Muscle of leg (tissue), 3 donors: ENCODE measurements at regions not wholly inside any gene's neighbourhood (a gene's known extent, or its start where the extent isn't known, plus 50 kb on each side); places are given as distances from the start of the nearest gene placed in this dataset.

Experiments used
- DNase-seq: peaks from one replicate; pipeline ENCODE4 v3.0.0; 2013
- H3K27ac ChIP-seq: one replicate; pipeline ENCODE4 v1.5.1; 2013; ENCODE audit warnings: mild to moderate bottlenecking, low read length, control low read depth
- H3K27me3 ChIP-seq: one replicate; pipeline ENCODE4 v1.6.1; 2013; ENCODE audit warnings: low read length; ENCODE audit not compliant: control insufficient read depth, insufficient read depth
- H3K36me3 ChIP-seq: one replicate; pipeline ENCODE4 v1.6.1; 2013; ENCODE audit warnings: low read length; ENCODE audit not compliant: control insufficient read depth, insufficient read depth
- H3K4me1 ChIP-seq: one replicate; pipeline ENCODE4 v1.6.1; 2013; ENCODE audit warnings: low read length; ENCODE audit not compliant: control insufficient read depth, insufficient read depth
- H3K4me3 ChIP-seq: one replicate; pipeline ENCODE4 v1.5.1; 2013; ENCODE audit warnings: low read length, control low read depth
- H3K9me3 ChIP-seq: replicated peaks from 2 replicates; pipeline ENCODE4 v1.6.1; 2013; ENCODE audit warnings: low read depth, low read length; ENCODE audit not compliant: control insufficient read depth
- WGBS: methylation state at CpG from one replicate; pipeline ENCODE4 v1.1.5; 2013; ENCODE audit warnings: missing lambda C conversion rate; ENCODE audit not compliant: insufficient coverage; 5-methylcytosine and 5-hydroxymethylcytosine counted together

- DNase-seq, result no peak
These were observed 365.4 kb downstream of the EMP1 start for GRCh38 chr12:13561923-13562322.

GRCh38 chr12:13559318-13559978 lies 362.9 kb downstream of the EMP1 start:
- Histone ChIP-seq H3K36me3 (no peaks in the 10 kb centered on the region), H3K9me3 (no peaks in the 10 kb centered on the region), H3K4me3 (no peak overlapping the region), H3K4me1 (no peaks in the 10 kb centered on the region), H3K27me3 (no peaks in the 10 kb centered on the region), H3K27ac (no peak overlapping the region)
- WGBS, result 66% methylated on average over 6 of the region's 8 CpGs
- DNase-seq, result no peak

More at GRCh38 chr12:13561923-13562322, 365.4 kb downstream of the EMP1 start:
- no peak overlapping the region for H3K4me3 ChIP-seq
- H3K4me1 ChIP-seq, result no peaks in the 10 kb centered on the region
- H3K36me3 ChIP-seq, result no peaks in the 10 kb centered on the region
- 63% methylated on average over 4 of the region's 4 CpGs for WGBS
- no peak overlapping the region for H3K27ac ChIP-seq
- no peaks in the 10 kb centered on the region for H3K27me3 ChIP-seq
- H3K9me3 ChIP-seq, result no peaks in the 10 kb centered on the region

- Histone ChIP-seq H3K9me3 (no peaks in the 10 kb centered on the region), H3K27me3 (no peaks in the 10 kb centered on the region), H3K27ac (no peak overlapping the region), H3K4me1 (no peaks in the 10 kb centered on the region), H3K4me3 (no peak overlapping the region), H3K36me3 (no peaks in the 10 kb centered on the region)
- 43% methylated on average over 4 of the region's 4 CpGs for WGBS
- no peak for DNase-seq
These were observed 356.3 kb downstream of the EMP1 start for GRCh38 chr12:13552830-13553229.

- no peak for DNase-seq
- no peaks in the 10 kb centered on the region for H3K36me3 ChIP-seq
- H3K27ac ChIP-seq, result no peak overlapping the region
- no peaks in the 10 kb centered on the region for H3K9me3 ChIP-seq
- H3K4me3 ChIP-seq, result no peak overlapping the region
- no peaks in the 10 kb centered on the region for H3K27me3 ChIP-seq
- peaks cover 3% of the 10 kb centered on the region for H3K4me1 ChIP-seq
These were observed 350.8 kb downstream of the EMP1 start for GRCh38 chr12:13547283-13547682.

- Histone ChIP-seq H3K27me3 (no peaks in the 10 kb centered on the region), H3K4me3 (no peak overlapping the region), H3K36me3 (no peaks in the 10 kb centered on the region), H3K27ac (no peak overlapping the region), H3K9me3 (no peaks in the 10 kb centered on the region), H3K4me1 (peaks cover 3% of the 10 kb centered on the region)
- no peak for DNase-seq
- WGBS, result 94% methylated on average over 3 of the region's 3 CpGs
These were observed 349.7 kb downstream of the EMP1 start for GRCh38 chr12:13546231-13546630.

GRCh38 chr12:13539051-13539450 lies 342.5 kb downstream of the EMP1 start:
- peaks cover 4% of the 10 kb centered on the region for H3K4me1 ChIP-seq
- H3K36me3 ChIP-seq, result no peaks in the 10 kb centered on the region
- no peak overlapping the region for H3K4me3 ChIP-seq
- no peak overlapping the region for H3K27ac ChIP-seq
- H3K27me3 ChIP-seq, result no peaks in the 10 kb centered on the region
- no peaks in the 10 kb centered on the region for H3K9me3 ChIP-seq
- DNase-seq, result no peak

GRCh38 chr12:13538136-13538535 lies 341.6 kb downstream of the EMP1 start:
- Histone ChIP-seq H3K27me3 (peaks cover 2% of the 10 kb centered on the region), H3K9me3 (no peaks in the 10 kb centered on the region), H3K4me3 (no peak overlapping the region), H3K36me3 (no peaks in the 10 kb centered on the region), H3K27ac (no peak overlapping the region), H3K4me1 (peaks cover 4% of the 10 kb centered on the region)
- 100% methylated on average over 2 of the region's 3 CpGs for WGBS
- no peak for DNase-seq

GRCh38 chr12:13537623-13538022 lies 341.1 kb downstream of the EMP1 start:
- H3K36me3 ChIP-seq, result no peaks in the 10 kb centered on the region
- H3K4me1 ChIP-seq, result peaks cover 4% of the 10 kb centered on the region
- H3K27ac ChIP-seq, result no peak overlapping the region
- DNase-seq, result no peak
- 100% methylated on average over 1 of the region's 2 CpGs for WGBS
- no peak overlapping the region for H3K4me3 ChIP-seq
- H3K9me3 ChIP-seq, result no peaks in the 10 kb centered on the region
- H3K27me3 ChIP-seq, result peaks cover 2% of the 10 kb centered on the region

GRCh38 chr12:13536219-13536910 lies 339.8 kb downstream of the EMP1 start:
- no peak for DNase-seq
- H3K36me3 ChIP-seq, result no peaks in the 10 kb centered on the region
- H3K27me3 ChIP-seq, result peaks cover 2% of the 10 kb centered on the region
- no peak overlapping the region for H3K27ac ChIP-seq
- no peaks in the 10 kb centered on the region for H3K9me3 ChIP-seq
- 65% methylated on average over 2 of the region's 7 CpGs for WGBS
- H3K4me1 ChIP-seq, result peaks cover 4% of the 10 kb centered on the region
- H3K4me3 ChIP-seq, result no peak overlapping the region

- WGBS, result 48% methylated on average over 5 of the region's 8 CpGs
- Histone ChIP-seq H3K27me3 (peaks cover 2% of the 10 kb centered on the region), H3K9me3 (no peaks in the 10 kb centered on the region), H3K4me1 (peaks cover 4% of the 10 kb centered on the region), H3K4me3 (no peak overlapping the region), H3K36me3 (no peaks in the 10 kb centered on the region), H3K27ac (no peak overlapping the region)
- DNase-seq, result peak; percentile 73
These were observed 338.3 kb downstream of the EMP1 start for GRCh38 chr12:13534645-13535398.
